ENCODE measurements at regions not wholly inside any gene's neighbourhood (a gene's known extent, or its start where the extent isn't known, plus 50 kb on each side); places are given as distances from the start of the nearest gene placed in this dataset.
"Not testable (repeated sequence)": the region's sequence is repeated elsewhere in the genome, so short reads cannot be mapped to it uniquely, and the experiment has no call there.

- TF ChIP-seq, protein P1, sequence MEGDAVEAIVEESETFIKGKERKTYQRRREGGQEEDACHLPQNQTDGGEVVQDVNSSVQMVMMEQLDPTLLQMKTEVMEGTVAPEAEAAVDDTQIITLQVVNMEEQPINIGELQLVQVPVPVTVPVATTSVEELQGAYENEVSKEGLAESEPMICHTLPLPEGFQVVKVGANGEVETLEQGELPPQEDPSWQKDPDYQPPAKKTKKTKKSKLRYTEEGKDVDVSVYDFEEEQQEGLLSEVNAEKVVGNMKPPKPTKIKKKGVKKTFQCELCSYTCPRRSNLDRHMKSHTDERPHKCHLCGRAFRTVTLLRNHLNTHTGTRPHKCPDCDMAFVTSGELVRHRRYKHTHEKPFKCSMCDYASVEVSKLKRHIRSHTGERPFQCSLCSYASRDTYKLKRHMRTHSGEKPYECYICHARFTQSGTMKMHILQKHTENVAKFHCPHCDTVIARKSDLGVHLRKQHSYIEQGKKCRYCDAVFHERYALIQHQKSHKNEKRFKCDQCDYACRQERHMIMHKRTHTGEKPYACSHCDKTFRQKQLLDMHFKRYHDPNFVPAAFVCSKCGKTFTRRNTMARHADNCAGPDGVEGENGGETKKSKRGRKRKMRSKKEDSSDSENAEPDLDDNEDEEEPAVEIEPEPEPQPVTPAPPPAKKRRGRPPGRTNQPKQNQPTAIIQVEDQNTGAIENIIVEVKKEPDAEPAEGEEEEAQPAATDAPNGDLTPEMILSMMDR (IDR thresholded peaks at IDR 0.05): peak; percentile 91
- Mint-ChIP-seq H3K27ac (no peak overlapping the region), H3K4me3 (no peak overlapping the region), H3K9me3 (no peaks in the 10 kb centered on the region), H3K36me3 (ENCODE audit: low read depth) (no peaks in the 10 kb centered on the region), H3K27me3 (ENCODE audit: insufficient read depth) (no peaks in the 10 kb centered on the region; the same call in 1 of the 2 replicates), H3K4me1 (ENCODE audit: low read depth) (no peaks in the 10 kb centered on the region)
- DNase-seq: peak; percentile 56
Observed at GRCh38 chr1:176374967-176375569, 87.9 kb upstream of the PAPPA2 start.

DNA sequence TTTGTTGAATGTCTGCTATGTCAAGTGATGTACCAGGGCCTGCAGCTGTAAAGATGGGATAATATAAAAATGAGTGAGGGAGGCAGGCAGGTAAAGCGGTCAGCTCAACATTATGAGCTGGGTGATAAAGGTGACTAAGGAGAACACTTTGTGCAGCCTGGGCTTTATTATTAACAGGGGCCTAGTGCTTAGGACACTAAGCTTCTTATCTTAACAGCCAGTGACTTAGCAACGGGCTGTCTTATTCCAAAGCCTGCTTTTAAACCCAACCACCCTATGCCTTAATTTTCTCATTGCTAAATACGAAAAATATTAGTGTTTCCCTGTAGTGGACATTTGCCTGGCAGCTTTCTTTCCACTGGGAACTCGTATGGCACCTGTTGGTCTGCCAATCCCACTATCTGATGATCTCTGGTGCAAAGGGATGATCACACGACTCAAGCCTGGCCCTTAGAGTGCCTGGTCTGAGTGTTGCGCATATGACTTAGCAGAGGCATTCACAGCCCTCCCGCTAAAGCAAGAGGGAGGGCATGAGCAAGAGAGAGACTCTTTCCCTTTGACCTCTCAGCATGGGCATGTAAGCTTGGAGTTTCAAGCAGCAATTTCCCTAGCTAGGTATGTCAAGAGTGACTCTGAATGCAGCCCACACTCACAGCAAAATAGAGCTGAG is 98.6 kb upstream of the PAPPA2 start:
- no peaks in the 10 kb centered on the region for H3K4me1 Mint-ChIP-seq (ENCODE audit: low read depth)
- TF ChIP-seq, protein P1 (IDR thresholded peaks at IDR 0.05): no peak
- no peaks in the 10 kb centered on the region; the same call in 1 of the 2 replicates for H3K27me3 Mint-ChIP-seq (ENCODE audit: insufficient read depth)
- DNase-seq: no peak
- H3K27ac Mint-ChIP-seq: no peak overlapping the region
- H3K4me3 Mint-ChIP-seq: no peak overlapping the region
- no peaks in the 10 kb centered on the region for H3K36me3 Mint-ChIP-seq (ENCODE audit: low read depth)
- peaks cover 5% of the 10 kb centered on the region; the same call in 1 of the 2 replicates for H3K9me3 Mint-ChIP-seq

DNA sequence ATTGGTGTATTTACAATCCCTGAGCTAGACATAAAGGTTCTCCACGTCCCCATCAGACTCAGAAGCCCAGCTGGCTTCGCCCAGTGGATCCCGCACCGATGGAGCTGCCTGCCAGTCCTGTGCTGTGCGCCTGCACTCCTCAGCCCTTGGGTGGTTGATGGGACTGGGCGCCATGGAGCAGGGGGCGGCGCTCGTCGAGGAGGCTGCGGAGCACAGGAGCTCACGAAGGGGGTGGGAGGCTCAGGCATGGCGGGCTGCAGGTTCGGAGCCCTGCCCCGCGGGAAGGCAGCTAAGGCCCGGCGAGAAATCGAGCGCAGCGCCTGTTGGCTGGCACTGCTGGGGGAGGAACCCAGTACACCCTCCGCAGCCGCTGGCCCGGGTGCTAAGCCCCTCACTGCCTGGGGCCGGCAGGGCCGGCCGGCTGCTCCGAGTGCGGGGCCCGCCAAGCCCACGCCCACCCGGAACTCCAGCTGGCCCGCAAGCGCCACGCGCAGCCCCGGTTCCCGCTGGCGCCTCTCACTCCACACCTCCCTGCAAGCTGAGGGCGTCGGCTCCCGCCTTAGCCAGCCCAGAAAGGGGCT is 113.8 kb upstream of the PAPPA2 start:
- not testable (repeated sequence) for H3K36me3 Mint-ChIP-seq (ENCODE audit: low read depth); DNase-seq; H3K4me1 Mint-ChIP-seq (ENCODE audit: low read depth); H3K27ac Mint-ChIP-seq; H3K4me3 Mint-ChIP-seq; H3K27me3 Mint-ChIP-seq (ENCODE audit: insufficient read depth)
- H3K9me3 Mint-ChIP-seq: peaks cover 49% of the 10 kb centered on the region

DNA sequence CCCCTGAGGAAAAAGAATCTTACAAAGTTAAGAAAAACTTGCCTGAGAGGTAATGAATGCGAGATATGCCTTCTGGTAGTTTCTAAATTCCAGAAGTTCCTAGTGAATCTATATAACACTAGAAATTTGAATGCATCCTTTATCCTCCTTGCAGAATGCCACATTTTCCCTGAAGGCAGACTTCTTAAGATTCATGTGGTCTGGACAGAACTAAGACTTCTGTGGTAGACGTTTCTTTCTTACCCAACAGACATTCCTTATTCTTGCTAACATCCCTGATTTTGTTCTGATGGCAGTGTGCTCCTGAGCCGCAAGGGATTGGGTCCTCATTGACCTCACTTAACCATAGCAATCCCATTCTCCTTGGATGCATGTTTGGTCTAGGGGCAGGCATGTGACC is 121.3 kb upstream of the PAPPA2 start:
- Mint-ChIP-seq H3K36me3 (ENCODE audit: low read depth) (no peaks in the 10 kb centered on the region), H3K9me3 (peaks cover 24% of the 10 kb centered on the region), H3K4me1 (ENCODE audit: low read depth) (no peaks in the 10 kb centered on the region)

DNA sequence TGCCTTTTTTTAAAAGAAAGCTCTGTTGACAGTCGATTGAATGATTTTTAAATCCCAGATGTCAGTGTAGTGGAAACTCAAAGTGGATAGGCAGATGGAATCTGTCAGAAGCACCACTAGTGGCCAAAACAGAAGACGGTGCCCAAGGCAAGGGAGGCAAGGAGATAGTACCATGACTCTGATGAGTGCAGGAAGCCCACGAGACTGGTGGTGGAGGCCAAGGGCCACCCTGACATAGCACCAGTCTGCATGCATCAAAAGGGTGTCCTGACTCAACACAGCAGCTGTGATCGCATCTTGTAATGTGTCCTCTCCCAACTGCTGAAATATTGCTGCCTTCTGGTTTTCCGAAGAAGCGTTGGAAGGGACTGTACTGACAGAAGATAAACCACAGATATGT is 124.1 kb upstream of the PAPPA2 start:
- Mint-ChIP-seq H3K4me1 (ENCODE audit: low read depth) (no peaks in the 10 kb centered on the region), H3K4me3 (no peak overlapping the region), H3K27ac (no peak overlapping the region), H3K36me3 (ENCODE audit: low read depth) (no peaks in the 10 kb centered on the region), H3K9me3 (peaks cover 15% of the 10 kb centered on the region), H3K27me3 (ENCODE audit: insufficient read depth) (no peaks in the 10 kb centered on the region)
- DNase-seq: no peak
- TF ChIP-seq, protein P1 (IDR thresholded peaks at IDR 0.05): no peak

More for the DNA sequence above, 121.3 kb upstream of the PAPPA2 start:
- Mint-ChIP-seq H3K27me3 (ENCODE audit: insufficient read depth) (no peaks in the 10 kb centered on the region), H3K27ac (no peak overlapping the region), H3K4me3 (no peak overlapping the region)
- TF ChIP-seq, protein P1 (IDR thresholded peaks at IDR 0.05): no peak
- DNase-seq: no peak

DNA sequence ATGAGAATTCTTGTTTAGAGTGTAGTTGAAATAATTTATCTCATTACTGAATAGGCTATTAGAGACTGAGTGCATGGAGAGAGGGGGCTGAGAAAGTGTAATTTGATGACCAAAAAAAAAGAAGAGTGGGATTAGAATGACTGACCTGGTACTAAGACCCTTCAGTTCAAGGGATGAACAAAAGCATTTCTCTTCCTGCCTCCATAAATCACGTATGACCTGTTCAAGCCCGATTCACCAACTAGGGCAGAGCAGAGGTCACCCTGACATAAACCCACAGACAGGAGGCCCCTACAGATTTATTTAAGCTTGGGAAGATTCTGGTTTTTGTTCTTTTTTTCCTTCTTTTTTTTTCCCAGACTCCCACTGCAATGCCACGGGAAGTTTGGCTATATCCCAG is 123.7 kb upstream of the COP1 start:
- no peaks in the 10 kb centered on the region for H3K36me3 Mint-ChIP-seq (ENCODE audit: low read depth)
- DNase-seq: no peak
- no peaks in the 10 kb centered on the region for H3K4me1 Mint-ChIP-seq (ENCODE audit: low read depth)
- H3K27ac Mint-ChIP-seq: no peak overlapping the region
- no peaks in the 10 kb centered on the region; the same call in 1 of the 2 replicates for H3K27me3 Mint-ChIP-seq (ENCODE audit: insufficient read depth)
- H3K9me3 Mint-ChIP-seq: peaks cover 6% of the 10 kb centered on the region
- H3K4me3 Mint-ChIP-seq: no peak overlapping the region
- TF ChIP-seq, protein P1 (IDR thresholded peaks at IDR 0.05): no peak

All from HFFc6 (cell line).